ELR (cell line): ENCODE measurements at regions not wholly inside any gene's neighbourhood (a gene's known extent, or its start where the extent isn't known, plus 50 kb on each side); places are given as distances from the start of the nearest gene placed in this dataset.

ENCODE experiments used
- DNase-seq: peaks from one replicate; pipeline ENCODE4 v3.0.0-alpha.2; 2015; ENCODE audit warnings: low read depth

GRCh38 chr1:95431235-95431634 lies 197.2 kb downstream of the RWDD3 start:
- DNase-seq, result peak; percentile 6

- no peak for DNase-seq
These were observed 201.6 kb downstream of the RWDD3 start for GRCh38 chr1:95435611-95436010.

- no peak for DNase-seq
These were observed 203.0 kb downstream of the RWDD3 start for GRCh38 chr1:95437011-95437410.

- DNase-seq, result no peak
These were observed 203.8 kb downstream of the RWDD3 start for GRCh38 chr1:95437781-95438180.

GRCh38 chr1:95438218-95438948 lies 204.4 kb downstream of the RWDD3 start:
- no peak for DNase-seq

GRCh38 chr1:95440511-95440910 lies 206.5 kb downstream of the RWDD3 start:
- no peak for DNase-seq

GRCh38 chr1:95449516-95449915 lies 215.5 kb downstream of the RWDD3 start:
- DNase-seq, result no peak

GRCh38 chr1:95451054-95451453 lies 217.0 kb downstream of the RWDD3 start:
- peak; percentile 15 for DNase-seq

- DNase-seq, result no peak
These were observed 217.9 kb downstream of the RWDD3 start for GRCh38 chr1:95451904-95452303.

GRCh38 chr1:95453053-95453452 lies 219.0 kb downstream of the RWDD3 start:
- no peak for DNase-seq

- peak; percentile 23 for DNase-seq
These were observed 233.0 kb downstream of the RWDD3 start for GRCh38 chr1:95467036-95467435.

GRCh38 chr1:95475686-95476457 lies 241.9 kb downstream of the RWDD3 start:
- no peak for DNase-seq

GRCh38 chr1:95496307-95496706 lies 262.3 kb downstream of the RWDD3 start:
- DNase-seq, result no peak

GRCh38 chr1:95496773-95497172 lies 262.8 kb downstream of the RWDD3 start:
- DNase-seq, result no peak

- no peak for DNase-seq
These were observed 263.6 kb downstream of the RWDD3 start for GRCh38 chr1:95497566-95497965.

GRCh38 chr1:95503278-95504030 lies 269.4 kb downstream of the RWDD3 start:
- DNase-seq, result no peak

- no peak for DNase-seq
These were observed 270.3 kb downstream of the RWDD3 start for GRCh38 chr1:95504321-95504720.

GRCh38 chr1:95506736-95507414 lies 272.9 kb downstream of the RWDD3 start:
- DNase-seq, result no peak

GRCh38 chr1:95509989-95510388 lies 276.0 kb downstream of the RWDD3 start:
- no peak for DNase-seq

GRCh38 chr1:95512925-95513324 lies 278.9 kb downstream of the RWDD3 start:
- DNase-seq, result no peak

- no peak for DNase-seq
These were observed 283.5 kb downstream of the RWDD3 start for GRCh38 chr1:95517506-95517905.

GRCh38 chr1:95518310-95518709 lies 284.3 kb downstream of the RWDD3 start:
- no peak for DNase-seq
